Stimulated activated CD8-positive, alpha-beta memory T cell treated with anti-CD3 and anti-CD28 coated beads, Interleukin-12 subunit alpha, Interleukin-12 subunit beta, amount 100 ng/mL, for 4 hours (primary cell): ENCODE measurements at regions not wholly inside any gene's neighbourhood (a gene's known extent, or its start where the extent isn't known, plus 50 kb on each side); places are given as distances from the start of the nearest gene placed in this dataset.
"Not testable (repeated sequence)": the region's sequence is repeated elsewhere in the genome, so short reads cannot be mapped to it uniquely, and the experiment has no call there.

Source experiments
- DNase-seq: peaks from one replicate; pipeline ENCODE4 v3.0.0-alpha.2; 2020; ENCODE audit warnings: low read depth

- DNase-seq = no peak
These were observed 428.5 kb downstream of the SPRY2 start for GRCh38 chr13:79912403-79912802.

- no peak for DNase-seq
These were observed 429.9 kb downstream of the SPRY2 start for GRCh38 chr13:79910875-79911540.

GRCh38 chr13:79909644-79910043 is 428.7 kb downstream of the NDFIP2 start:
- no peak for DNase-seq

- DNase-seq = no peak
These were observed 427.4 kb downstream of the NDFIP2 start for GRCh38 chr13:79908381-79908780.

GRCh38 chr13:79907527-79907926 is 426.6 kb downstream of the NDFIP2 start:
- DNase-seq = no peak

GRCh38 chr13:79906345-79906744 is 425.4 kb downstream of the NDFIP2 start:
- DNase-seq = no peak

GRCh38 chr13:79905018-79905417 is 424.1 kb downstream of the NDFIP2 start:
- no peak for DNase-seq

GRCh38 chr13:79904581-79904980 is 423.6 kb downstream of the NDFIP2 start:
- no peak for DNase-seq

- no peak for DNase-seq
These were observed 420.4 kb downstream of the NDFIP2 start for GRCh38 chr13:79901336-79901735.

GRCh38 chr13:79900356-79900755 is 419.4 kb downstream of the NDFIP2 start:
- no peak for DNase-seq

GRCh38 chr13:79898996-79899395 is 418.0 kb downstream of the NDFIP2 start:
- no peak for DNase-seq

GRCh38 chr13:79898202-79898826 is 417.4 kb downstream of the NDFIP2 start:
- no peak for DNase-seq

GRCh38 chr13:79896851-79897250 is 415.9 kb downstream of the NDFIP2 start:
- no peak for DNase-seq

GRCh38 chr13:79895416-79895815 is 414.5 kb downstream of the NDFIP2 start:
- no peak for DNase-seq

GRCh38 chr13:79887278-79887677 is 406.3 kb downstream of the NDFIP2 start:
- DNase-seq = not testable (repeated sequence)

GRCh38 chr13:79886601-79887000 is 405.6 kb downstream of the NDFIP2 start:
- no peak for DNase-seq

GRCh38 chr13:79884890-79885289 is 403.9 kb downstream of the NDFIP2 start:
- no peak for DNase-seq

- DNase-seq = no peak
These were observed 402.3 kb downstream of the NDFIP2 start for GRCh38 chr13:79883216-79883615.

GRCh38 chr13:79880818-79881217 is 399.9 kb downstream of the NDFIP2 start:
- no peak for DNase-seq

GRCh38 chr13:79874396-79875360 is 393.7 kb downstream of the NDFIP2 start:
- DNase-seq = no peak

GRCh38 chr13:79871594-79871993 is 390.6 kb downstream of the NDFIP2 start:
- no peak for DNase-seq

- DNase-seq = no peak
These were observed 389.8 kb downstream of the NDFIP2 start for GRCh38 chr13:79870766-79871165.

GRCh38 chr13:79870123-79870522 is 389.2 kb downstream of the NDFIP2 start:
- no peak for DNase-seq
